ENCODE measurements at regions not wholly inside any gene's neighbourhood (a gene's known extent, or its start where the extent isn't known, plus 50 kb on each side); places are given as distances from the start of the nearest gene placed in this dataset.

- no peak for TF ChIP-seq CTCF (IDR thresholded peaks at IDR 0.05)
- no peak for TF ChIP-seq POLR2A (IDR thresholded peaks at IDR 0.05)
Measured at GRCh38 chr4:187744911-187745310, 250.7 kb upstream of the ZFP42 start.
